GM21447 (cell line): ENCODE measurements at regions not wholly inside any gene's neighbourhood (a gene's known extent, or its start where the extent isn't known, plus 50 kb on each side); places are given as distances from the start of the nearest gene placed in this dataset.

Source experiments
- ATAC-seq: cut with Tn5 transposase; IDR thresholded peaks from one replicate; pipeline ENCODE4 v1.9.1; 2021; ENCODE audit not compliant: unreplicated experiment

- no peak for ATAC-seq
Measured at GRCh38 chr4:140250989-140251552, 97.1 kb upstream of the MAML3 start.

GRCh38 chr4:140249351-140249750 is 95.4 kb upstream of the MAML3 start:
- no peak for ATAC-seq

GRCh38 chr4:140247237-140247636 is 93.3 kb upstream of the MAML3 start:
- ATAC-seq, result no peak

- no peak for ATAC-seq
Measured at GRCh38 chr4:140246216-140246615, 92.2 kb upstream of the MAML3 start.

- ATAC-seq, result no peak
Measured at GRCh38 chr4:140244328-140244727, 90.3 kb upstream of the MAML3 start.

- ATAC-seq, result peak; percentile 80
Measured at GRCh38 chr4:140243278-140243753, 89.3 kb upstream of the MAML3 start.

GRCh38 chr4:140242357-140243277 is 88.6 kb upstream of the MAML3 start:
- peak; percentile 52 for ATAC-seq

GRCh38 chr4:140240237-140240636 is 86.3 kb upstream of the MAML3 start:
- no peak for ATAC-seq

- ATAC-seq, result no peak
Measured at GRCh38 chr4:140239311-140239710, 85.3 kb upstream of the MAML3 start.

- ATAC-seq, result no peak
Measured at GRCh38 chr4:140238351-140239056, 84.5 kb upstream of the MAML3 start.

GRCh38 chr4:140237616-140238350 is 83.8 kb upstream of the MAML3 start:
- ATAC-seq, result no peak

GRCh38 chr4:140236654-140237169 is 82.7 kb upstream of the MAML3 start:
- ATAC-seq, result no peak

GRCh38 chr4:140234697-140235060 is 80.7 kb upstream of the MAML3 start:
- ATAC-seq, result no peak

- no peak for ATAC-seq
Measured at GRCh38 chr4:140233791-140234696, 80.1 kb upstream of the MAML3 start.

- no peak for ATAC-seq
Measured at GRCh38 chr4:140229881-140230280, 75.9 kb upstream of the MAML3 start.

- ATAC-seq, result no peak
Measured at GRCh38 chr4:140227286-140227685, 73.3 kb upstream of the MAML3 start.

- ATAC-seq, result no peak
Measured at GRCh38 chr4:140223056-140223810, 69.2 kb upstream of the MAML3 start.

GRCh38 chr4:140222171-140222570 is 68.2 kb upstream of the MAML3 start:
- no peak for ATAC-seq

- no peak for ATAC-seq
Measured at GRCh38 chr4:140220058-140220457, 66.1 kb upstream of the MAML3 start.
